ENCODE measurements at regions not wholly inside any gene's neighbourhood (a gene's known extent, or its start where the extent isn't known, plus 50 kb on each side); places are given as distances from the start of the nearest gene placed in this dataset.

DNA sequence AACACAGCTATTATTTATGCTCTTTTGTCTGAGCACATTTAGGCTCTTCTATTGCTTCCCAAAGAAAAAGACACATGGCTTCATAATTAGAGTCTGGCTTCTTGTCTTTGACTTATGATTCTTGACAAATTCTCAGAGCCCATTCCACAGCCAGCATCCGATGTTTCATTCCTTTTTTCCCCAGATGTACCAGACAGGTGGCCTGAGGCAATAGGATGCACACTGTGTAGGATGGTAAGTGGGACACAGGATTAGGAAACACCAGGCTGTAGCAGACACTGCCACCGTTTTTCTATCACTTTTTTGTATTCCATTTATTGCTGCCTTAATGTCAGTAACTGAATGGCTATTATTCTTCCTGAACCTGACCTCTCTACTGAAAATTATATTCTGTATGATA lies 188.9 kb upstream of the CDIN1 start:
- Histone ChIP-seq H3K14ac (ENCODE audit: low read length) (no peak overlapping the region), H3K36me3 (replicated peaks in 1 of 2; ENCODE audit: control insufficient read depth in 2 of 2, insufficient read depth in 2 of 2, low read length in 2 of 2) (no peaks in the 10 kb centered on the region)
- no CpG with 5 or more reads among the region's 2 CpGs for WGBS, 2 donors (ENCODE audit: extremely low coverage in 2 of 2, insufficient read length in 2 of 2, insufficient replicate concordance in 1 of 2)

DNA sequence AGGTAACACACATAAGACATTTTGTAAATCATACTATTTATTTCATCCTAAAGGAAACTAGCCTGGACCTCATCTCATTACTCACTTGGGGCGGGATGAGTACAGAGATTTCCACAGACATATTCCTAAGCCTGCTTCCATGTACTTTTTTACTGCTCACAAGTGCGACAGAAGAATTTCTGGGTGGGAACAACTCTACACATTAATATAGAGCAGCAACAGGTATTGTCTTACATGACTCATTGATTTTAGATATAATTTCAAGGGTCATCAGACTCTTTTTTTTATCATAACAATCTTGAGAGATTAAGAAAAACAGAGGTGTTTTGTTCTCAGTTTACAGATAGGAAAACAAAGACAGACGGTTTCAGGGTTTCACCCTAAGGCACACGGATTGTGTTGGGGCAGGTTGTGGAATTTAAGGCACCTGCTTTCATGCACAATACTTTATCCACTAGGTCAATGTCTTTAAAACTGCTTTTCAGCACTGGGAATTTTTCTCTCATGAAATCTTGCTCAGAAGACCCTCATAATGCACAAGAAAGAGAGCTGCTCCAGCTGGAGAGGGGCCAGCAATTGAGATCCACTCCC lies 186.7 kb upstream of the CDIN1 start:
- H2BK120ac ChIP-seq (ENCODE audit: low read depth, low read length) = no peak overlapping the region
- H3K23ac ChIP-seq (ENCODE audit: low read depth, low read length, poor library complexity) = no peak overlapping the region
- no peak overlapping the region for H2AFZ ChIP-seq (ENCODE audit: low read length)
- no peak overlapping the region for H3K14ac ChIP-seq (ENCODE audit: low read length)
- no peak overlapping the region for H3K4me3 ChIP-seq (ENCODE audit: low read length in 2 of 2)
- WGBS, 2 donors (ENCODE audit: extremely low coverage in 2 of 2, insufficient read length in 2 of 2, insufficient replicate concordance in 1 of 2) = no CpG with 5 or more reads among the region's 4 CpGs
- H3K79me1 ChIP-seq (ENCODE audit: low read depth, low read length) = no peaks in the 10 kb centered on the region
- H3K9me3 ChIP-seq (replicated peaks in 1 of 2; ENCODE audit: control insufficient read depth in 2 of 2, insufficient read depth in 1 of 2, low read depth in 1 of 2, low read length in 2 of 2) = no peaks in the 10 kb centered on the region
- H2BK15ac ChIP-seq (ENCODE audit: low read length) = no peak overlapping the region
- no peak overlapping the region for H2AK5ac ChIP-seq (ENCODE audit: low read depth, low read length)
- H3K4ac ChIP-seq (ENCODE audit: low read length) = no peak overlapping the region
- no peak overlapping the region for H3K27ac ChIP-seq (replicated peaks; ENCODE audit: low read length)
- H3K18ac ChIP-seq (ENCODE audit: low read length) = no peak overlapping the region
- H3K27me3 ChIP-seq (ENCODE audit: control insufficient read depth in 3 of 3, insufficient read depth in 3 of 3, low read depth in 1 of 3, low read length in 3 of 3) = no peaks in the 10 kb centered on the region
- H3K36me3 ChIP-seq (replicated peaks in 1 of 2; ENCODE audit: control insufficient read depth in 2 of 2, insufficient read depth in 2 of 2, low read length in 2 of 2) = no peaks in the 10 kb centered on the region
- H3K4me1 ChIP-seq (ENCODE audit: control insufficient read depth in 2 of 2, insufficient read depth in 1 of 2, low read depth in 1 of 2, low read length in 2 of 2) = no peaks in the 10 kb centered on the region
- H2BK12ac ChIP-seq (ENCODE audit: low read length) = no peak overlapping the region
- DNase-seq (ENCODE audit: low spot score) = no peak
- no peak overlapping the region for H2BK5ac ChIP-seq (ENCODE audit: low read length)
- no peak overlapping the region for H3K9ac ChIP-seq (ENCODE audit: low read depth, low read length, poor library complexity)
- no peak overlapping the region for H3K4me2 ChIP-seq (ENCODE audit: insufficient read depth, low read length, poor library complexity, severe bottlenecking)
- H4K8ac ChIP-seq (ENCODE audit: low read depth, low read length) = no peak overlapping the region
- H4K91ac ChIP-seq (ENCODE audit: low read depth, low read length, poor library complexity) = no peak overlapping the region

More for the DNA sequence above, 188.9 kb upstream of the CDIN1 start:
- H3K23ac ChIP-seq (ENCODE audit: low read depth, low read length, poor library complexity) = no peak overlapping the region
- no peak for DNase-seq (ENCODE audit: low spot score)
- no peak overlapping the region for H4K8ac ChIP-seq (ENCODE audit: low read depth, low read length)
- no peak overlapping the region for H2BK12ac ChIP-seq (ENCODE audit: low read length)
- H3K9ac ChIP-seq (ENCODE audit: low read depth, low read length, poor library complexity) = no peak overlapping the region
- H2BK15ac ChIP-seq (ENCODE audit: low read length) = no peak overlapping the region
- no peak overlapping the region for H2AK5ac ChIP-seq (ENCODE audit: low read depth, low read length)
- no peak overlapping the region for H3K4me3 ChIP-seq (ENCODE audit: low read length in 2 of 2)
- no peaks in the 10 kb centered on the region for H3K4me1 ChIP-seq (ENCODE audit: control insufficient read depth in 2 of 2, insufficient read depth in 1 of 2, low read depth in 1 of 2, low read length in 2 of 2)
- no peaks in the 10 kb centered on the region for H3K79me1 ChIP-seq (ENCODE audit: low read depth, low read length)
- no peak overlapping the region for H3K4ac ChIP-seq (ENCODE audit: low read length)
- H3K18ac ChIP-seq (ENCODE audit: low read length) = no peak overlapping the region
- no peak overlapping the region for H2BK5ac ChIP-seq (ENCODE audit: low read length)
- no peaks in the 10 kb centered on the region for H3K27me3 ChIP-seq (ENCODE audit: control insufficient read depth in 3 of 3, insufficient read depth in 3 of 3, low read depth in 1 of 3, low read length in 3 of 3)
- H3K9me3 ChIP-seq (replicated peaks in 1 of 2; ENCODE audit: control insufficient read depth in 2 of 2, insufficient read depth in 1 of 2, low read depth in 1 of 2, low read length in 2 of 2) = no peaks in the 10 kb centered on the region
- H3K27ac ChIP-seq (replicated peaks; ENCODE audit: low read length) = no peak overlapping the region
- no peak overlapping the region for H2AFZ ChIP-seq (ENCODE audit: low read length)
- no peak overlapping the region for H4K91ac ChIP-seq (ENCODE audit: low read depth, low read length, poor library complexity)
- no peak overlapping the region for H2BK120ac ChIP-seq (ENCODE audit: low read depth, low read length)
- H3K4me2 ChIP-seq (ENCODE audit: insufficient read depth, low read length, poor library complexity, severe bottlenecking) = no peak overlapping the region

DNA sequence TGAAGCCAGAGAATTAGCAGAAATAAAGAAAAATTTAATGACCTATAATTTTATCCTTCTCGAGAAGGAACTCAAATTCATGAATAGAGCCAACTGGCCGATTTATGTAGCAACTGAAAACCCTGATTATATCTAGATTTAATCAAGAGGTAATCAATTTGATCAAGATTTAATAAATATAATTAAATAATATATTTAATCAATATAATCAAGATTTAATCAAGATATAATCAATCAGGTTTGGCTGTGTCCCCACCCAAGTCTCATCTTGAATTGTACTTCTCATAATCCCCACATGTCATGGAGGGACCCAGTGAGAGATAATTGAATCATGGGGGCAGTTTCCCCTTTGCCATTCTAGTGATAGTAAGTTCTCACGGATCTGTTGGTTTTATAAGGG lies 181.2 kb upstream of the CDIN1 start:
- Histone ChIP-seq H4K8ac (ENCODE audit: low read depth, low read length) (no peak overlapping the region), H4K91ac (ENCODE audit: low read depth, low read length, poor library complexity) (no peak overlapping the region), H2BK15ac (ENCODE audit: low read length) (no peak overlapping the region), H3K27me3 (ENCODE audit: control insufficient read depth in 3 of 3, insufficient read depth in 3 of 3, low read depth in 1 of 3, low read length in 3 of 3) (no peaks in the 10 kb centered on the region), H3K9ac (ENCODE audit: low read depth, low read length, poor library complexity) (no peak overlapping the region), H2BK120ac (ENCODE audit: low read depth, low read length) (no peak overlapping the region), H2BK5ac (ENCODE audit: low read length) (no peak overlapping the region), H3K4me1 (ENCODE audit: control insufficient read depth in 2 of 2, insufficient read depth in 1 of 2, low read depth in 1 of 2, low read length in 2 of 2) (no peaks in the 10 kb centered on the region), H3K9me3 (replicated peaks in 1 of 2; ENCODE audit: control insufficient read depth in 2 of 2, insufficient read depth in 1 of 2, low read depth in 1 of 2, low read length in 2 of 2) (no peaks in the 10 kb centered on the region), H2AK5ac (ENCODE audit: low read depth, low read length) (no peak overlapping the region), H3K4me2 (ENCODE audit: insufficient read depth, low read length, poor library complexity, severe bottlenecking) (no peak overlapping the region), H3K4ac (ENCODE audit: low read length) (no peak overlapping the region), H3K4me3 (ENCODE audit: low read length in 2 of 2) (no peak overlapping the region), H3K14ac (ENCODE audit: low read length) (no peak overlapping the region), H3K23ac (ENCODE audit: low read depth, low read length, poor library complexity) (no peak overlapping the region), H3K79me1 (ENCODE audit: low read depth, low read length) (no peaks in the 10 kb centered on the region), H3K27ac (replicated peaks; ENCODE audit: low read length) (no peak overlapping the region), H2BK12ac (ENCODE audit: low read length) (no peak overlapping the region), H3K18ac (ENCODE audit: low read length) (no peak overlapping the region), H2AFZ (ENCODE audit: low read length) (no peak overlapping the region), H3K36me3 (replicated peaks in 1 of 2; ENCODE audit: control insufficient read depth in 2 of 2, insufficient read depth in 2 of 2, low read length in 2 of 2) (no peaks in the 10 kb centered on the region)
- no CpG with 5 or more reads among the region's 3 CpGs for WGBS, 2 donors (ENCODE audit: extremely low coverage in 2 of 2, insufficient read length in 2 of 2, insufficient replicate concordance in 1 of 2)
- DNase-seq (ENCODE audit: low spot score) = no peak

DNA sequence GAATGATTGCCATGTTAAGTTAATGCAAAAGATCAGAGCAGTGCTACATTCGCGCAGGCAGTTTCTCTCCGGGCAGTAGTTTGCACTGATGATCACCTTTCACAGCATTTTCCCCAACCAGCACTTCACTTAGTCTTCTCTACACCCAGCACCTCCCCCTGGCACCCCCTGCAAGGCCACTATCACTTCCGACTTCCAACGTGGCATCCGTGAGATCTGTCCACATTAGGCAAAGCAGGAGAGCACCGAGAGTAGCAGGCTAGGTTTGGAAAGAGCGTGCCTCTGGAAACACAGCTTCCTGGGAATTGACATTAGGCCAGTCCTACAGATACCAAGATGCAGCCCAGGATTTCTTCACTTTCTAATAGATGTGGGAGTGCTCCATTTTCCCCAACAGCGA lies 180.2 kb upstream of the CDIN1 start:
- no peak overlapping the region for H3K4ac ChIP-seq (ENCODE audit: low read length)
- H3K79me1 ChIP-seq (ENCODE audit: low read depth, low read length) = no peaks in the 10 kb centered on the region
- no peak overlapping the region for H3K14ac ChIP-seq (ENCODE audit: low read length)
- no peak overlapping the region for H2AK5ac ChIP-seq (ENCODE audit: low read depth, low read length)
- H3K4me3 ChIP-seq (ENCODE audit: low read length in 2 of 2) = no peak overlapping the region
- no peak overlapping the region for H2BK5ac ChIP-seq (ENCODE audit: low read length)
- no peaks in the 10 kb centered on the region for H3K36me3 ChIP-seq (replicated peaks in 1 of 2; ENCODE audit: control insufficient read depth in 2 of 2, insufficient read depth in 2 of 2, low read length in 2 of 2)
- no peaks in the 10 kb centered on the region for H3K9me3 ChIP-seq (replicated peaks in 1 of 2; ENCODE audit: control insufficient read depth in 2 of 2, insufficient read depth in 1 of 2, low read depth in 1 of 2, low read length in 2 of 2)
- no peak overlapping the region for H3K23ac ChIP-seq (ENCODE audit: low read depth, low read length, poor library complexity)
- H4K8ac ChIP-seq (ENCODE audit: low read depth, low read length) = no peak overlapping the region
- H3K4me2 ChIP-seq (ENCODE audit: insufficient read depth, low read length, poor library complexity, severe bottlenecking) = no peak overlapping the region
- no peaks in the 10 kb centered on the region for H3K27me3 ChIP-seq (ENCODE audit: control insufficient read depth in 3 of 3, insufficient read depth in 3 of 3, low read depth in 1 of 3, low read length in 3 of 3)
- H3K18ac ChIP-seq (ENCODE audit: low read length) = no peak overlapping the region
- no peaks in the 10 kb centered on the region for H3K4me1 ChIP-seq (ENCODE audit: control insufficient read depth in 2 of 2, insufficient read depth in 1 of 2, low read depth in 1 of 2, low read length in 2 of 2)
- peak overlapping the region; percentile 25 for H2AFZ ChIP-seq (ENCODE audit: low read length)
- no CpG with 5 or more reads among the region's 9 CpGs for WGBS, 2 donors (ENCODE audit: extremely low coverage in 2 of 2, insufficient read length in 2 of 2, insufficient replicate concordance in 1 of 2)
- H3K9ac ChIP-seq (ENCODE audit: low read depth, low read length, poor library complexity) = no peak overlapping the region
- no peak for DNase-seq (ENCODE audit: low spot score)
- no peak overlapping the region for H2BK120ac ChIP-seq (ENCODE audit: low read depth, low read length)
- H2BK12ac ChIP-seq (ENCODE audit: low read length) = no peak overlapping the region
- H2BK15ac ChIP-seq (ENCODE audit: low read length) = no peak overlapping the region
- no peak overlapping the region for H4K91ac ChIP-seq (ENCODE audit: low read depth, low read length, poor library complexity)
- no peak overlapping the region for H3K27ac ChIP-seq (replicated peaks; ENCODE audit: low read length)
